ENCODE measurements at regions not wholly inside any gene's neighbourhood (a gene's known extent, or its start where the extent isn't known, plus 50 kb on each side); places are given as distances from the start of the nearest gene placed in this dataset.
A peak's percentile ranks its signal among the peaks of the same experiment; 100 is the strongest.
"Not testable (repeated sequence)": the region's sequence is repeated elsewhere in the genome, so short reads cannot be mapped to it uniquely, and the experiment has no call there.

DNA sequence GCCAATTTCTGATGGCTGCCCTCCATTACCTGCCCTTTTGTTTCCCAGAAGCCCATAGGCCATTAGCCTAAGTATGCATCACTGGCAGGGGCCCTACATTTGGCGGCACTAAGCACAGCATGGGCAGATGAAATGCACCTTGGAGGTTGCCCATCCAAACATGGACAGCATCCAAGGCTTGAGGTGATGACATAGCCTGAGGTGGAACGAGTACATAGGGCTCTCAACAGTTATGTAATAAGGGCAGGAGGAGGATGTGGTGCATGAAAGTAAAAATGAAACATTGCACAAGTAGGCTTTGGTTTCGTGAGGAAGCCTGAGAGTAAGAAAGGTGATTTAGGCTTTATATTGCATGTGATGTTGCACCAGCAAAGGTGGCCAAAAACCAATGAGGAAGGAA lies 148.1 kb downstream of the FAM76B start:
- DNase-seq, result no peak

GRCh38 chr11:95638501-95638900 lies 151.1 kb downstream of the FAM76B start:
- DNase-seq, result no peak

GRCh38 chr11:95625164-95625900 lies 164.2 kb downstream of the FAM76B start:
- no peak for DNase-seq

DNA sequence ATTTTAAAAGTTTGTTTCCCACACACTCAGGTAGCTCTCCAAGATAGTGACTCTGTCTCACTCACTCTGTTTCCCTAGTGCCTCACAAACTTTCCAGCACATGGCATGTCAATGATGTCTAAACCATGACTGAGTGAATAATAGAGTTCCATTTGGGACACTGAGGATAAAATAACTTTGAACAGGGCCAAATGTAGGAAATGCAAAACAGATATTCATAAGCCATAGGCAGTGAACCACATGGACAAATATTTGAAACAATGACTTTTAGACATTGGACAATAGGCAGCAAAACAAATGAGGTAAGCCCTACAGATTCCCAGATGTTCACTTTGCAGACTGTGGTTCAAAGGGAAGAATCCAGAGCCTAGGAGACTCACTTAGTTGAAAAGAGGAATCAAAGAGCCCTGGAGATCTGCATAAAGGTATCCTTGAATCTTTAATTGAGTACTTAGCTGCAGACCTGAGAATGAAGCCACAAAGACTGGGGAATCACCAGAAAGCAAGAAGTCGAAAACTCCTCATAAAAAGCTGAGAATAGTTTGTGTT lies 173.3 kb downstream of the FAM76B start:
- no peak for DNase-seq

DNA sequence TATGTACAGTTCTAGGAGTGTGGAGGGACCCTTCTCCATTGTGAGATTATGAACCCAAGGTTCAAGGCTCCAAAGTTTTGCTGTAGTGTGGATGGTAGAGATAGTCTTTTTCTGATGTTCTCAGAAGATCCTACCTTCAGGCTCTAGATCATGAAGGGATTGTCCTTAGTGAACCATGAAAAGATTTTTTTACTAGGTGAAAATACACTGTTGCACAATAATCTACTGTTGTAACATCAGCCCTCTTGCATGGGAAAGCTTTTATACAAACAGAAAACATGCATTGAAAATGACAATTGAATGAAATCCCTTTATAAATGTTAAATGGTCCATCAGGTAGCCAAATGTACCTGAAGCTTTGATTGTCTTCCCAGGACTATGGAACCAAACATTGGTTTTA lies 177.8 kb downstream of the FAM76B start:
- DNase-seq, result no peak

DNA sequence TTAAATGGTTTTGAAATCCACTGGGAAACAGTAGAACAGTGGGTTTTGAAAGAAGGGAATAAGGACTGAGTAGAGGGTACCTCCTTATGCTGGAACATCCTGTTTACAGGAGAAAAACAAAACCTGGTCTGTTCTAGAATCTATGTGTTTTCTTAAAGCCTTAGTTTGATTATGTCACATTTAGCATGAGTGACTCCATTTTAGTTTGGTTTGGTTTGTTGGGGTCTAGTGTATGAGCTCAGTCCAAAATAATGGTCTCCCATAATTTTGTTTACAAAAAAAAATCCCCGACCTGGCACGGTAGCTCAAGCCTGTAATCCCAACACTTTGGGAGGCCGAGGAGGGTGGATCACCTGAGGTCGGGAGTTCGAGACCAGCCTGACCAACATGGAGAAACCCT lies 179.4 kb downstream of the FAM76B start:
- DNase-seq, result not testable (repeated sequence)

GRCh38 chr11:95608093-95608492 lies 181.5 kb downstream of the FAM76B start:
- no peak for DNase-seq

- DNase-seq, result no peak
Measured at GRCh38 chr11:95606824-95607223, 182.8 kb downstream of the FAM76B start.

- no peak for DNase-seq
Measured at GRCh38 chr11:95605271-95605940, 184.2 kb downstream of the FAM76B start.

- no peak for DNase-seq
Measured at GRCh38 chr11:95599959-95600586, 189.5 kb downstream of the FAM76B start.

GRCh38 chr11:95595973-95596489 lies 193.6 kb downstream of the FAM76B start:
- DNase-seq, result peak; percentile 90

DNA sequence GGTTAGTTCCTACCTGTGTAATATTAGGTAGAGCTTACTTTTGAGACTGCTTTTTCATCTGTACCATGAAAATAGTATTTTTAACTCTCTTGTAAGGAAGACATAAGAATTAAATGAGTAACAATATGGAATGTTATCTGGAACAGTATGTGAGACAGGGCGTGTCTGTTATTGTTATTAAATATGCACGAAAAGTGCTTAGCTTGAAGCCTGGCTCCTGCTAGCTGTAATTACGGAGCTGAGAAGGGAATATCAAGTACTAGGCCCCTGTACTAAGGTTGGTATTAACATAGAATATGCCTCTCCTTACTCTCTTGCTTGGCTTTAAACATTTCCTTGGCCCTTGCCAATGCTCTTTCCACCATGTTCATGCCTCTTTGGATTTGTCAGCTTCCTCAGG lies 194.0 kb downstream of the FAM76B start:
- DNase-seq, result peak; percentile 63

- DNase-seq, result peak; percentile 43
Measured at GRCh38 chr11:95593111-95593510, 196.5 kb downstream of the FAM76B start.

GRCh38 chr11:95592471-95592870 lies 197.1 kb downstream of the FAM76B start:
- DNase-seq, result peak; percentile 51

GRCh38 chr11:95589893-95590612 lies 199.5 kb downstream of the FAM76B start:
- no peak for DNase-seq

- no peak for DNase-seq
Measured at GRCh38 chr11:95588821-95589220, 200.8 kb downstream of the FAM76B start.

DNA sequence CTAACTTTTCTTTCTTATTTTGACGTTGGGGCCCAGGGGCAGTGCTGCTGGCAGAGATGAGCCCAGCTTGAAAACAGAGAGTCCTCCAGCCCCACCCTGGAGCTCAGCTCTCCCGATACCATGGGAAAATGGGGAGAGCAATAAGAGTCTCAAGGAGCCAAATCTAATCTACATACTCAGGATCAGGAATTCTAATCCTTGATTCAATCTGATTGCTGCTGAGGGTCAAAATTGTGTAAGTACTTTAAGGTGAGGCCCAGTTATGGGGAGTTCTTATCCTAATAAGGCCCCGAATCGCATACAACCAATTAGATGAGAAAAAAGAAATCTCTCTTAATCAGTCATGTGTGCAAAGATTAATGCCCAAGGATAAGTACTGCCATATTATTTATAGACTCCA lies 202.9 kb downstream of the FAM76B start:
- DNase-seq, result no peak

- DNase-seq, result no peak
Measured at GRCh38 chr11:95586155-95586554, 203.4 kb downstream of the FAM76B start.

GRCh38 chr11:95585752-95586077 lies 203.9 kb downstream of the FAM76B start:
- no peak for DNase-seq

- peak; percentile 91 for DNase-seq
Measured at GRCh38 chr11:95585069-95585751, 204.4 kb downstream of the FAM76B start.

GRCh38 chr11:95584589-95584988 lies 205.0 kb downstream of the FAM76B start:
- DNase-seq, result no peak

- peak; percentile 57 for DNase-seq
Measured at GRCh38 chr11:95584180-95584579, 205.4 kb downstream of the FAM76B start.
